ENCODE measurements at regions not wholly inside any gene's neighbourhood (a gene's known extent, or its start where the extent isn't known, plus 50 kb on each side); places are given as distances from the start of the nearest gene placed in this dataset.
"Not testable (repeated sequence)": the region's sequence is repeated elsewhere in the genome, so short reads cannot be mapped to it uniquely, and the experiment has no call there.

GRCh38 chr4:118531947-118532346, 153.2 kb upstream of the METTL14 start:
- H3K36me3 ChIP-seq; H3K79me2 ChIP-seq (ENCODE audit: low read depth); H3K4me1 Mint-ChIP-seq; H3K4me2 ChIP-seq; H3K27ac ChIP-seq; H3K27me3 ChIP-seq; H3K4me3 Mint-ChIP-seq; H3F3A ChIP-seq (ENCODE audit: low read depth); H3K9me3 Mint-ChIP-seq; H3K9ac ChIP-seq; H4K20me1 ChIP-seq (ENCODE audit: low read depth); H3K9me3 ChIP-seq (ENCODE audit: low read depth); H3K4me3 ChIP-seq; H3K27me3 Mint-ChIP-seq (ENCODE audit: insufficient read depth, low read depth); H3K4me1 ChIP-seq; H3K36me3 Mint-ChIP-seq; H3K27ac Mint-ChIP-seq; DNase-seq (ENCODE audit: low spot score); H2AFZ ChIP-seq (replicated peaks): not testable (repeated sequence)

GRCh38 chr4:118535788-118536187, 149.4 kb upstream of the METTL14 start:
- not testable (repeated sequence) for H3K4me3 Mint-ChIP-seq, H3K9ac ChIP-seq

GRCh38 chr4:118539412-118540077, 145.6 kb upstream of the METTL14 start:
- peak; percentile 3 for DNase-seq (ENCODE audit: low spot score)
- not testable (repeated sequence) for H3K27me3 ChIP-seq; H3K27me3 Mint-ChIP-seq (ENCODE audit: insufficient read depth, low read depth); H3K4me1 ChIP-seq; H3K4me2 ChIP-seq; H3K9me3 Mint-ChIP-seq; H2AFZ ChIP-seq (replicated peaks); H3K27ac ChIP-seq; H3K36me3 ChIP-seq; H3K27ac Mint-ChIP-seq; H3F3A ChIP-seq (ENCODE audit: low read depth); H3K36me3 Mint-ChIP-seq; H4K20me1 ChIP-seq (ENCODE audit: low read depth); H3K4me3 Mint-ChIP-seq; H3K4me1 Mint-ChIP-seq; H3K9me3 ChIP-seq (ENCODE audit: low read depth); H3K79me2 ChIP-seq (ENCODE audit: low read depth); H3K4me3 ChIP-seq; H3K9ac ChIP-seq
- TF ChIP-seq CTCF (IDR thresholded peaks at IDR 0.05), result peak; percentile 55

More at GRCh38 chr4:118535788-118536187, 149.4 kb upstream of the METTL14 start:
- H2AFZ ChIP-seq (replicated peaks); H3F3A ChIP-seq (ENCODE audit: low read depth); DNase-seq (ENCODE audit: low spot score); H3K4me1 Mint-ChIP-seq; H3K36me3 Mint-ChIP-seq; H3K9me3 ChIP-seq (ENCODE audit: low read depth); H3K36me3 ChIP-seq; H3K27me3 Mint-ChIP-seq (ENCODE audit: insufficient read depth, low read depth); H3K79me2 ChIP-seq (ENCODE audit: low read depth); H3K4me3 ChIP-seq; H3K27ac ChIP-seq; H3K9me3 Mint-ChIP-seq; H4K20me1 ChIP-seq (ENCODE audit: low read depth); H3K4me1 ChIP-seq; H3K27me3 ChIP-seq; H3K27ac Mint-ChIP-seq; H3K4me2 ChIP-seq: not testable (repeated sequence)

- H3K36me3 Mint-ChIP-seq; DNase-seq (ENCODE audit: low spot score); H3F3A ChIP-seq (ENCODE audit: low read depth); H4K20me1 ChIP-seq (ENCODE audit: low read depth); H3K27ac Mint-ChIP-seq; H3K9me3 Mint-ChIP-seq; H3K4me1 Mint-ChIP-seq; H3K79me2 ChIP-seq (ENCODE audit: low read depth); H3K36me3 ChIP-seq; H3K27me3 Mint-ChIP-seq (ENCODE audit: insufficient read depth, low read depth); H3K27ac ChIP-seq; H3K9ac ChIP-seq; H3K4me3 Mint-ChIP-seq; H3K9me3 ChIP-seq (ENCODE audit: low read depth); H3K4me1 ChIP-seq; H3K27me3 ChIP-seq; H3K4me2 ChIP-seq; H3K4me3 ChIP-seq: not testable (repeated sequence)
- peak overlapping the region; percentile 26 for H2AFZ ChIP-seq (replicated peaks)
These were observed 128.6 kb upstream of the METTL14 start for GRCh38 chr4:118556576-118556975.

GRCh38 chr4:118557298-118557851, 127.8 kb upstream of the METTL14 start:
- Histone ChIP-seq H3K4me1 (no peaks in the 10 kb centered on the region), H3K4me2 (no peak overlapping the region), H3K79me2 (ENCODE audit: low read depth) (no peaks in the 10 kb centered on the region), H3K4me3 (no peak overlapping the region), H3F3A (ENCODE audit: low read depth) (no peaks in the 10 kb centered on the region), H3K9ac (no peak overlapping the region), H3K9me3 (ENCODE audit: low read depth) (no peaks in the 10 kb centered on the region), H3K27ac (no peak overlapping the region), H3K27me3 (no peaks in the 10 kb centered on the region), H4K20me1 (ENCODE audit: low read depth) (no peaks in the 10 kb centered on the region), H3K36me3 (no peaks in the 10 kb centered on the region), H2AFZ (replicated peaks) (peak overlapping the region; percentile 26)
- H3K27me3 Mint-ChIP-seq (ENCODE audit: insufficient read depth, low read depth), result peaks cover 2% of the 10 kb centered on the region
- TF ChIP-seq EZH2phosphoT487 (IDR thresholded peaks at IDR 0.05) (no peak), CTCF (IDR thresholded peaks at IDR 0.05) (no peak)
- no peak overlapping the region for H3K4me3 Mint-ChIP-seq
- no peak overlapping the region for H3K27ac Mint-ChIP-seq
- peak; percentile 1 for DNase-seq (ENCODE audit: low spot score)
- H3K36me3 Mint-ChIP-seq, result no peaks in the 10 kb centered on the region
- no peaks in the 10 kb centered on the region for H3K4me1 Mint-ChIP-seq
- H3K9me3 Mint-ChIP-seq, result no peaks in the 10 kb centered on the region

GRCh38 chr4:118558188-118558587, 127.0 kb upstream of the METTL14 start:
- not testable (repeated sequence) for H3K27ac Mint-ChIP-seq; H2AFZ ChIP-seq (replicated peaks); H3K4me3 ChIP-seq; H3K4me2 ChIP-seq; H3K36me3 Mint-ChIP-seq; H3K27me3 Mint-ChIP-seq (ENCODE audit: insufficient read depth, low read depth); DNase-seq (ENCODE audit: low spot score); H4K20me1 ChIP-seq (ENCODE audit: low read depth); H3K27ac ChIP-seq; H3K36me3 ChIP-seq; H3F3A ChIP-seq (ENCODE audit: low read depth); H3K79me2 ChIP-seq (ENCODE audit: low read depth); H3K4me1 Mint-ChIP-seq; H3K9ac ChIP-seq; H3K4me3 Mint-ChIP-seq; H3K9me3 ChIP-seq (ENCODE audit: low read depth); H3K4me1 ChIP-seq; H3K9me3 Mint-ChIP-seq; H3K27me3 ChIP-seq

GRCh38 chr4:118561559-118561958, 123.6 kb upstream of the METTL14 start:
- H2AFZ ChIP-seq (replicated peaks); H4K20me1 ChIP-seq (ENCODE audit: low read depth); H3K27me3 ChIP-seq; H3K79me2 ChIP-seq (ENCODE audit: low read depth); H3K27ac Mint-ChIP-seq; H3K9ac ChIP-seq; H3K4me3 Mint-ChIP-seq; DNase-seq (ENCODE audit: low spot score); H3K4me3 ChIP-seq; H3K4me1 ChIP-seq; H3F3A ChIP-seq (ENCODE audit: low read depth); H3K9me3 ChIP-seq (ENCODE audit: low read depth); H3K36me3 ChIP-seq; H3K9me3 Mint-ChIP-seq; H3K27ac ChIP-seq; H3K4me1 Mint-ChIP-seq; H3K4me2 ChIP-seq; H3K36me3 Mint-ChIP-seq; H3K27me3 Mint-ChIP-seq (ENCODE audit: insufficient read depth, low read depth): not testable (repeated sequence)
